ENCODE measurements at regions not wholly inside any gene's neighbourhood (a gene's known extent, or its start where the extent isn't known, plus 50 kb on each side); places are given as distances from the start of the nearest gene placed in this dataset.

DNA sequence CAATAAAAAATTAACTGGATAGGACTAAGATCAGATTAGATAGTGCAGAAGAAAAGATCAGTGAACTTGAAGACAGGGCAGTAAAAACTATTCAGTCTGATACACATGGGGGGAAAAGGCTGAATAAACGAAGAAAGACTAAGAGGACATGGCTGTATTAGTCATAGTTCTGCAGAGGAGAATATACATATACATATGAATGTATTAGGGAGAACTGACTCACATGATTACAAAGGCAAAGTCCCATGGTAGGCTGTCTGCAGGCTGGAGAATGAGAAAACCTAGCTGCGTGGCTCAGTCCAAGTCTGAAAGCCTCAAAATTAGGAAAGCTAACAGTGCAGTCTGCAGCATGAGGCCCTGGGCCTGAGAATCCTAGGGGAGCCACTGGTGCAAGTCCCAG lies 98.2 kb upstream of the GNAO1 start:
- H3K27me3 ChIP-seq (ENCODE audit: insufficient read depth, low read length): no peaks in the 10 kb centered on the region
- H3K4me1 ChIP-seq (ENCODE audit: insufficient read depth, low read length): no peaks in the 10 kb centered on the region; the same call in 1 of the 2 replicates
- no peak overlapping the region for H3K9ac ChIP-seq (ENCODE audit: low read depth, low read length)
- H3K27ac ChIP-seq (ENCODE audit: low read depth, low read length): no peak overlapping the region
- WGBS: 67% methylated on average over 2 of the region's 2 CpGs
- no peaks in the 10 kb centered on the region for H3K9me3 ChIP-seq (ENCODE audit: insufficient read depth, low read depth, low read length)
- H3K4me3 ChIP-seq (ENCODE audit: low read length): no peak overlapping the region
- no peaks in the 10 kb centered on the region for H3K36me3 ChIP-seq (ENCODE audit: insufficient read depth, low read length)

DNA sequence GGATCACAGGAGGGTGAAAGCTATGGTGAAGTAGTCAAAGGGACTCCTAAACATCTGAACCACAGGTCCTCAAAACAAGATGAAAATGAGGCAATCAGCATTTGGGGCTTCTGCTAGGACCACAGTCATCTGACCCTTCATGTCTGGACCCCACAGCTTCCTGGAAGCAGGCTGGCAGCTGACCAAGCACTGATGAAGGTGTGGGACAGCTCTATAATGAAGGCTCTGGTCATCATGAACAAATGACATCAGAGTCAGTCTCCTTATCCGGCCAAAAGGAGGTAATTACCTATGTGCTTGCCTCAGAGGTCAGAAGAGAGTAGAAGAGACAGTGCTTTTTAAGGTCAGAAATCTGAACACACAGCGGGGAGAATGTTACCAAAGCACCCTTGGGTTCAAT lies 101.2 kb upstream of the GNAO1 start:
- Histone ChIP-seq H3K4me1 (ENCODE audit: insufficient read depth, low read length) (no peaks in the 10 kb centered on the region; the same call in 1 of the 2 replicates), H3K4me3 (ENCODE audit: low read length) (no peak overlapping the region), H3K36me3 (ENCODE audit: insufficient read depth, low read length) (no peaks in the 10 kb centered on the region), H3K9ac (ENCODE audit: low read depth, low read length) (no peak overlapping the region), H3K27me3 (ENCODE audit: insufficient read depth, low read length) (no peaks in the 10 kb centered on the region), H3K27ac (ENCODE audit: low read depth, low read length) (no peak overlapping the region), H3K9me3 (ENCODE audit: insufficient read depth, low read depth, low read length) (no peaks in the 10 kb centered on the region)
- 92% methylated on average over 2 of the region's 2 CpGs for WGBS

DNA sequence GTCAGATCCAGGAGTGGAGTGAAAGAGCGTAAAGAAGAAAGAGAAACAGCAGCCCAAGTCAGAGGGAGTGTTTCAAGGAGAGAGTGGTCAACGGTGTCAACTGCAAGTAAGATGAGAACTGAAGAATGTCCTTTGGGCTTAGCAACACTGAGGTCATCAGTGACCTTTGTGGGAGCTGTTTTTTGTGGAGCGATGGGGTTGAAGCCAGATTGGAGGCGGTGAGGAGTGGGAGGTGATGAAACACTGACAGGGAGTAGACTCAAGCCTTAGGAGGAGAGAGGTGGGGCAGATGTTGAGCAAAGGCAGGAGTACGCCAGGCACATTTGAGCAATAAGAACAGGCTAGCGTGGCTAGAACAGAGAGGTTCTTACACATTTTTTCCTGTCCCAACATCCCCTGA lies 103.7 kb upstream of the GNAO1 start:
- no peak overlapping the region for H3K27ac ChIP-seq (ENCODE audit: low read depth, low read length)
- no peaks in the 10 kb centered on the region for H3K4me1 ChIP-seq (ENCODE audit: insufficient read depth, low read length)
- 93% methylated on average over 6 of the region's 6 CpGs for WGBS
- no peaks in the 10 kb centered on the region for H3K36me3 ChIP-seq (ENCODE audit: insufficient read depth, low read length)
- H3K27me3 ChIP-seq (ENCODE audit: insufficient read depth, low read length): no peaks in the 10 kb centered on the region
- no peaks in the 10 kb centered on the region for H3K9me3 ChIP-seq (ENCODE audit: insufficient read depth, low read depth, low read length)
- H3K4me3 ChIP-seq (ENCODE audit: low read length): no peak overlapping the region
- no peak overlapping the region for H3K9ac ChIP-seq (ENCODE audit: low read depth, low read length)

DNA sequence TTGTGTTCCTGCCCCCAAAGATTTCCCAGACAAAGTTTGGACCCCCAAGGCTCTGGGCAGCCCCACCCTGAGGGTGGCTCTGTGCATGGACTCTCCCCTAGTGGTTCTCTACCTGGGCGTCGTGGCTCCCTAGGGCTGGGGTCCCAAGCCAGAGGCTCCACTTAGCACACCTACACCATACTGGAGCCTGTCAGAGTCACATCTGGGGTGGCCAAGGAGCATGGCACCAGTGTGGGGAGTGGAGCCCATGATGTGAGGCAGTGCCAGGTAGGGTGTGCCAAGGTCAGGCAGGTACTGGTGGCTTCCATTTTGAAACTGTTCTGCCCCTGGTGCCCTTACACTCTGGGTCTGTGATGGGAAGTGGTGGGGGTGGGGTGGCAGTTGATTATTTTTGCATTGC lies 109.9 kb upstream of the GNAO1 start:
- Histone ChIP-seq H3K4me3 (ENCODE audit: low read length) (no peak overlapping the region), H3K4me1 (ENCODE audit: insufficient read depth, low read length) (no peaks in the 10 kb centered on the region), H3K27me3 (ENCODE audit: insufficient read depth, low read length) (no peaks in the 10 kb centered on the region), H3K27ac (ENCODE audit: low read depth, low read length) (no peak overlapping the region), H3K36me3 (ENCODE audit: insufficient read depth, low read length) (no peaks in the 10 kb centered on the region), H3K9me3 (ENCODE audit: insufficient read depth, low read depth, low read length) (no peaks in the 10 kb centered on the region), H3K9ac (ENCODE audit: low read depth, low read length) (no peak overlapping the region)
- 96% methylated on average over 2 of the region's 2 CpGs for WGBS

DNA sequence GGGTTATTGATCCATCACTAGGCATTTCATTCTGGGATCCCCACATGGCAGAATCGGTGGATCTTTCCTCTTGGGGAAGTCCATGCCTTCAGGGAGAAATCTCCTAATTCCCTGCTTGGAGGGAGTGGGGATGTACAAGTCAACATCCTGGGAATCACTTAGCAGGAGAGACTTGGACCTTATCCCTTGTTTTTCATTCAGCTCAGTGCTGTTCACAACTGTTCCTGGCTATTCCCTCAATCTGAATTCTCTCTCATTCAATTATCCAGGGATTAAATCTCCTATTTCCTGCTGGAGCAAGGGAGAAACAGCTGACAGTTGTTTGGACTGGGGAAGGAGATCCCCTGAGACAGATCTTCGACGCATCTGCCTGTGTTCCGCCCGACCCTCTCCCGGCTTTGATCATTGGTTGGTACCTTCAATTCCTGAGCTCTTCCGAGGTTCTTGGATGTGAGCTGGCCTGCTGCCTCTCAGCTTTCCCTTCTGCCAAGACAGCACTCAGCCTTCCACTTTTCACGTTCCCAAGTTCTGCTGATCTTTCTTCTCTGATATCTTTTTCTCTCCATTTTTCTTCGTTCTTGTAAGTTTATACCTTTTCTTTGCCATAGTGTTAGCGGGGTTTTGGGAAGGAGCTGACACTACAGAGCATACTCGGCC lies 115.4 kb upstream of the GNAO1 start:
- no peak overlapping the region for H3K4me3 ChIP-seq (ENCODE audit: low read length)
- no peaks in the 10 kb centered on the region for H3K9me3 ChIP-seq (ENCODE audit: insufficient read depth, low read depth, low read length)
- H3K27ac ChIP-seq (ENCODE audit: low read depth, low read length): no peak overlapping the region
- H3K9ac ChIP-seq (ENCODE audit: low read depth, low read length): no peak overlapping the region
- 93% methylated on average over 11 of the region's 11 CpGs for WGBS
- H3K27me3 ChIP-seq (ENCODE audit: insufficient read depth, low read length): no peaks in the 10 kb centered on the region
- no peaks in the 10 kb centered on the region for H3K36me3 ChIP-seq (ENCODE audit: insufficient read depth, low read length)
- H3K4me1 ChIP-seq (ENCODE audit: insufficient read depth, low read length): no peaks in the 10 kb centered on the region

DNA sequence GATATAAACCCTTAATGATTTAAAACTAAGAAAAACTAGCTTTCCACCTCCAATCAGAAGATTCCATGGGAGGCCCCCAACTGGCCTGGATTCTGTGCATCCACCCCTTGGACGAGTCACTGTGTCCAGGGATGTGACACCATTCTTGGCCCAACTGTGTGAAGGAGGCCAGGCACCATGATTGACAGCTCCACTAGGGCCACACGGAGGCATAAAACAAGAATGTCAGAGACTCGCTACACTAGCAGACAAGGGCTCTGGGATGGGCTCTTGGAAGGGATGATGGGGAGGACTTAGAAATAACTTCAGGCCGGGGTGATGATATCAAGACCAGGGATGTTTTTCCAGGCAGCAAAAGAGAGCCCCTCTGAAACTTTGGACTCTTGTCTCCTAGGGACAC lies 117.8 kb upstream of the GNAO1 start:
- no peak overlapping the region for H3K9ac ChIP-seq (ENCODE audit: low read depth, low read length)
- peaks cover 5% of the 10 kb centered on the region; the same call in 1 of the 2 replicates for H3K4me1 ChIP-seq (ENCODE audit: insufficient read depth, low read length)
- H3K27ac ChIP-seq (ENCODE audit: low read depth, low read length): no peak overlapping the region
- H3K4me3 ChIP-seq (ENCODE audit: low read length): no peak overlapping the region
- no peaks in the 10 kb centered on the region for H3K27me3 ChIP-seq (ENCODE audit: insufficient read depth, low read length)
- H3K36me3 ChIP-seq (ENCODE audit: insufficient read depth, low read length): no peaks in the 10 kb centered on the region
- H3K9me3 ChIP-seq (ENCODE audit: insufficient read depth, low read depth, low read length): no peaks in the 10 kb centered on the region
- 83% methylated on average over 4 of the region's 4 CpGs for WGBS

DNA sequence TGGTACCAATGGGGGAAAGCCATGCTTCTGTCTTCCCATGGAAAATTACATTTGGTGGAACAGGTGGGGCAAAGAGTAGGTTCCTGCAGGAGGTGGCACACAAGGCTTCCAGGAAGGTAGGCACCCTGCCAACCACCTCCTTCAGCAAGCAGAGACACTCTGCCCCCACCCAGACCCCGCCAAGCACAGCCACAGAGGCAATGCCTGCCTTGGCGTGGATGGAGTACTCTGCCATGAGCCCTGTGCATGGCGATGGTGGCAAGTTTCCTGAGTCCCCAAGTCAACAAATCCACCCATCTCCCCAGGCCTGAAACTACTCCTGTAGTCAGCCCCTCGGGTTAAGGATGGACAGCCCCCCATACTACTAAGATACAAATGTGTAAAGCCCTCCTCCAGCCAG lies 119.2 kb upstream of the GNAO1 start:
- Histone ChIP-seq H3K36me3 (ENCODE audit: insufficient read depth, low read length) (no peaks in the 10 kb centered on the region), H3K27me3 (ENCODE audit: insufficient read depth, low read length) (no peaks in the 10 kb centered on the region), H3K9ac (ENCODE audit: low read depth, low read length) (no peak overlapping the region), H3K4me1 (ENCODE audit: insufficient read depth, low read length) (peaks cover 5% of the 10 kb centered on the region; the same call in 1 of the 2 replicates), H3K27ac (ENCODE audit: low read depth, low read length) (no peak overlapping the region), H3K9me3 (ENCODE audit: insufficient read depth, low read depth, low read length) (no peaks in the 10 kb centered on the region), H3K4me3 (ENCODE audit: low read length) (no peak overlapping the region)
- 94% methylated on average over 4 of the region's 4 CpGs for WGBS

DNA sequence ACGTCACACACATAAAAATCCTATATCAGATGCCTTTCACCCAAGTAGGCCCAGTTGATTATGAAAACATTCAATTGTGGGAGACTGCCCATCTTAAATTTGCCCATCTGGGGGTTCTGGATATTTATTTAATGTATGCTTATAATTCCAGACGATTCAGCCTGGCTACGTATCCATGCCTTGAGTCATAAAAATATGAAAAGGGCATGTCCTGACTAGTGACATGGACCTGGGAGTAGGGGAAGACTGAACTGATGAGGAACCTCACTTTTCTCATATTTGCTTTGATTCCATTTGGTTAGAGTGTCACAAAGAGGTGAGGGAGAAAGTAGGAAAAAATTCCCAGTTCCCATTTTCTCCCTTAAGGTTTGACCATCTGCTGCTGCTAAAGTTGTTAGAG lies 122.5 kb upstream of the GNAO1 start:
- no peaks in the 10 kb centered on the region for H3K27me3 ChIP-seq (ENCODE audit: insufficient read depth, low read length)
- no peak overlapping the region for H3K4me3 ChIP-seq (ENCODE audit: low read length)
- H3K9ac ChIP-seq (ENCODE audit: low read depth, low read length): no peak overlapping the region
- H3K4me1 ChIP-seq (ENCODE audit: insufficient read depth, low read length): peaks cover 5% of the 10 kb centered on the region; the same call in 1 of the 2 replicates
- H3K27ac ChIP-seq (ENCODE audit: low read depth, low read length): no peak overlapping the region
- H3K9me3 ChIP-seq (ENCODE audit: insufficient read depth, low read depth, low read length): no peaks in the 10 kb centered on the region
- no peaks in the 10 kb centered on the region for H3K36me3 ChIP-seq (ENCODE audit: insufficient read depth, low read length)
- 97% methylated on average over 2 of the region's 3 CpGs for WGBS

DNA sequence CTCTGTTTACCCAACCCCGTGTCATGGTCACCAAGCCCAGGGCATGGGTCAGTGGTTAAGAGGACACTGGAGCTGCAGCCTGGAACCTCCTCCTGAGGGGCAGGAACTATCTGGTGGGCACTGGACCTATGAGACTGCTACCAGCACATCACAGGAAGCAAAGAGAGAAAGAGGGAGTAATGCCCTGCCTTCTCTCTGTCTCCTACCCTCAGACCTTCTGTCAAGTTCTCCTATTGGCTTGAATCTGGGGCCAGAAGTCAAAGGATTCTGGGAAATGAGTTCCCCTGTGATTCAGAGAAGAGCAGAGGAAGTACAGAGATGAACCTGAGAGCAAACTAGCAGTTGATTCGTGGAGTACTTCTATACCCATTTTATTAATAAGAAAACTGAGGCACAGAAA lies 123.0 kb upstream of the GNAO1 start:
- Histone ChIP-seq H3K4me1 (ENCODE audit: insufficient read depth, low read length) (peaks cover 5% of the 10 kb centered on the region; the same call in 1 of the 2 replicates), H3K27me3 (ENCODE audit: insufficient read depth, low read length) (no peaks in the 10 kb centered on the region), H3K36me3 (ENCODE audit: insufficient read depth, low read length) (no peaks in the 10 kb centered on the region), H3K9ac (ENCODE audit: low read depth, low read length) (no peak overlapping the region), H3K27ac (ENCODE audit: low read depth, low read length) (no peak overlapping the region), H3K4me3 (ENCODE audit: low read length) (no peak overlapping the region), H3K9me3 (ENCODE audit: insufficient read depth, low read depth, low read length) (no peaks in the 10 kb centered on the region)
- WGBS: 100% methylated on average over 1 of the region's 2 CpGs

DNA sequence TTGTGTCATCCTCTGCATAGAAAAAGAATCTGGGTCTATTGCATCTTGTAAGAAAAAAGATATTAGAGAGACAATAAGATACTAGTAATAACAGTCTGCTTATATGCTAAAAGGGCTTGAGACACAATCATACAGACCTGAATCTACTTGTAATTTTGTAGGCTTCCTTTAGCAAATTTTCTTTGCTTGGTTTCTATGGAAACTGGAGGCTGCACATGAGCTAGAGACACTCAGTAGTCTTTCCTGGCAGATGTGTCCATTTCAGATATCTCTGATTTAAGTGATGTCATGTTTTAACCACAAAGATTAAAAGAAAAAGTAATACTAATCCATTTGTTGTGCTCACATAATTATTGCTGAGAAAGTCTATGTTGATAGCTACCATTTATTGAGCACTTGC lies 123.9 kb upstream of the GNAO1 start:
- H3K4me1 ChIP-seq (ENCODE audit: insufficient read depth, low read length): peaks cover 5% of the 10 kb centered on the region; the same call in 1 of the 2 replicates
- H3K36me3 ChIP-seq (ENCODE audit: insufficient read depth, low read length): no peaks in the 10 kb centered on the region
- H3K9me3 ChIP-seq (ENCODE audit: insufficient read depth, low read depth, low read length): no peaks in the 10 kb centered on the region
- H3K27me3 ChIP-seq (ENCODE audit: insufficient read depth, low read length): no peaks in the 10 kb centered on the region
- H3K9ac ChIP-seq (ENCODE audit: low read depth, low read length): no peak overlapping the region
- H3K27ac ChIP-seq (ENCODE audit: low read depth, low read length): no peak overlapping the region
- H3K4me3 ChIP-seq (ENCODE audit: low read length): no peak overlapping the region

DNA sequence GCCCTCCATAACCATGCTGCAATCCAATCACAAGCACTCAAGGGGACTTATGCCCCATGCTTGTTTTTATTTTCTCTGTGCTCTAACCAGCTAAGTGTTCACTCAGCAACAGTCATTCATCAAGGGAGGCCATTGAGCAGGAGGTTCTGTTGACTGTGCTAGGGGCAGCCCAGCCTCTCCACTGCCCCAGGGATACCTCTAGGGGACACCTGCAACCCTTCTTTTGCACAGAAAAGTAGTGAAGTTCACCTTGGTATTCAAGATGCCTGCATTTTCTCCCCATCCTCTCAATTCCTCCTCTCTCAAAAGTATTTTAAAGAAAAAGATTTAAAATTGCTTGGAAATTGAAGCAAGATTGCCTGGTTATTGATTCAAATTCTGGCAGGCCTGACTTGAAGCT lies 124.7 kb upstream of the GNAO1 start:
- peaks cover 5% of the 10 kb centered on the region; the same call in 1 of the 2 replicates for H3K4me1 ChIP-seq (ENCODE audit: insufficient read depth, low read length)
- no peak overlapping the region for H3K9ac ChIP-seq (ENCODE audit: low read depth, low read length)
- H3K27ac ChIP-seq (ENCODE audit: low read depth, low read length): no peak overlapping the region
- H3K4me3 ChIP-seq (ENCODE audit: low read length): no peak overlapping the region
- no peaks in the 10 kb centered on the region for H3K9me3 ChIP-seq (ENCODE audit: insufficient read depth, low read depth, low read length)
- no peaks in the 10 kb centered on the region for H3K27me3 ChIP-seq (ENCODE audit: insufficient read depth, low read length)
- no peaks in the 10 kb centered on the region for H3K36me3 ChIP-seq (ENCODE audit: insufficient read depth, low read length)

DNA sequence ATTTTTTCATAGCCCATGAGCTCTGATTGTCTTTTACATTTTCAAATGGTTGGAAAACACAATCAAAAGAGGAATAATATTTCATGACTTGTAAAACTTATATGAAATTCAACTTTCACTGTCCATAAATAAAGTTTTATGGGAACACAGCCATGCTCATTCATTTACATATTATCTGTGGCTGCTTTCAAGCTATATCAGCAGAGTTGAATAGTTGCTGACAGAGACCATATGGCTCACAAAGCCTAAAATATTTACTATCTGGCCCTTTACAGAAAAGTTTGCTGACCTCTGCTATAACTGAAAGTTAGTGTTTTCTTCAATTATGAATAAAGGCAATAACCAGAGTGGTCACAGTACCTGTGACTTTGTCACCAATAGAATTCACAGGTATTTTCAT lies 128.2 kb upstream of the GNAO1 start:
- no peaks in the 10 kb centered on the region; the same call in 1 of the 2 replicates for H3K27me3 ChIP-seq (ENCODE audit: insufficient read depth, low read length)
- no peaks in the 10 kb centered on the region for H3K36me3 ChIP-seq (ENCODE audit: insufficient read depth, low read length)
- H3K4me3 ChIP-seq (ENCODE audit: low read length): no peak overlapping the region
- H3K9ac ChIP-seq (ENCODE audit: low read depth, low read length): no peak overlapping the region
- H3K27ac ChIP-seq (ENCODE audit: low read depth, low read length): no peak overlapping the region
- no peaks in the 10 kb centered on the region for H3K9me3 ChIP-seq (ENCODE audit: insufficient read depth, low read depth, low read length)
- no peaks in the 10 kb centered on the region for H3K4me1 ChIP-seq (ENCODE audit: insufficient read depth, low read length)
